HG03521 (cell line): ENCODE measurements at regions not wholly inside any gene's neighbourhood (a gene's known extent, or its start where the extent isn't known, plus 50 kb on each side); places are given as distances from the start of the nearest gene placed in this dataset.
"Not testable (repeated sequence)": the region's sequence is repeated elsewhere in the genome, so short reads cannot be mapped to it uniquely, and the experiment has no call there.

Source experiments
- ATAC-seq: cut with Tn5 transposase; IDR thresholded peaks from one replicate; pipeline ENCODE4 v1.9.1; 2021; ENCODE audit warnings: mild to moderate bottlenecking, moderate library complexity; ENCODE audit not compliant: unreplicated experiment

DNA sequence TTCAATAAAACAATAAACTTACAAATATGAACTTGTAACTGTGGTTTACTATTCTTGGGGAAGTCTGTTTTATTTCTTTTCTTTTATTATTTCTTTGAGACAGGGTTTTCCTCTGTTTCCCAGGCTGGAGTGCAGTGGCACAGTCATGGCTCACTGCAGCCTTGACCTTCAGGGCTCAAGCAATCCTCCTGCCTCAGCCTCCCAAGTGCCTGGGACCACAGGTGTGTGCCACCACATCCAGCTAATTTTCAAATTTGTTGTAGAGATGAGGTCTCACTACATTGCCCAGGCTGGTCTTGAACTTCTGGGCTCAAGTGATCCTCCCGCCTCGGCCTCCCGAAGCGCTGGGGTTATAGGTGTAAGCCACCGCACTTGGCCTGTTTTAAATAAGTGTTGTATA, 343.4 kb downstream of the SOX9 start:
- ATAC-seq, result not testable (repeated sequence)

DNA sequence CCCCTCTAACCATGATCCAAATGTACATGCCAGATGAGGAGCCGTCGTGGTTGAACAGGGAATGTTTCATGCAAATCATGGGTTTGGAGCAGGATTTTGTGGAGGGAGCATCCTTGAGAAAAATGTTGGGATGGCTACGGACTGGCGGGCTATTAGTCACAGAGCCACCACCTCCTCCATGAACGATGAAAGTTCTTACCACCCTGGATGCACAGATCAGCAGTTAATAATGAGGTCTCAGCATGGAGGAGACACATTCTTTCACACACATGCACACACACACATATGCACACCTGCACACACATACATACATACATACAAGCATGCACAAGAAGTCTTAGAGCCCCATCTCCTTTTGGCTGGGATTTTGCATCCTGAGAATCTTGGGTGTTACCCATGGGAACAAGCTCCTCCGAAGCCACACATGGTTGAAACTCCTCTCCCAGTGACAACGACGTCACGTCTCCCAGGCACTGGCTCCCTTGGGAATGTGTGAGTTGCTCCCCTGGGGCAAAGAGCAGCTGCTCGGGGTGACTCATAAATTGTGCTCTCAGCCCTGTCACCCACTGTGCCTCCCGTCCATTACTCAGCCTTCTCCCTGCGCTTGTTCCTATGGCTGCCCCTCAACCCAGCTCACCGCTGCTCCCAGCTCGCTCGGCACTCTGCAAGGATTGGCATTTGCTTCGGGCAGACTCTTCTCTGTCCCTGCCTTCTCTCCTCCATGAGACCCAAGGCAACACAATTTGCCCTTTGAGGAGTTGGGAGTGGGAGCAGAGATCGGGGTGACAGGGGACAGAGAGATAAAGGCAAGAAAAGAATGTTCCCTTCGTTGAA, 344.6 kb downstream of the SOX9 start:
- ATAC-seq, result no peak

DNA sequence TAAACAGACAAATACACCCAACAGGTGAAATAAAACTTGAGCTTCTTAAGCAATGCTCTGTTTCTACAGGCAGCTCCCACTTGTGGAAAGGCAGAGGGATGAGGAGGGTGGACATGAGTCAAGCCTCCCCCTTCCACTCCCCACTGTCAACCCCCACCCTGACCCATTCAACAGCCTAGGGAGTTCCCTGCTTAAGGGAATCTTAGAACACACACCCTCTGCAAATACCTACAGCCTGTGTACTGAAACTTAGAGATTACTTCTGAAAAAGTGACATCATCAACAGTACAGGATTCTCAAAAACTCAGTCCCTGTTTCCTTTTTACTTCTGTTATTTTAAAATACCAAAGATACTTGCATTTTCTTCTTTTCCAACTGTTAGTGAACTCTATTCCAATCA, 345.4 kb downstream of the SOX9 start:
- peak; percentile 65 for ATAC-seq

DNA sequence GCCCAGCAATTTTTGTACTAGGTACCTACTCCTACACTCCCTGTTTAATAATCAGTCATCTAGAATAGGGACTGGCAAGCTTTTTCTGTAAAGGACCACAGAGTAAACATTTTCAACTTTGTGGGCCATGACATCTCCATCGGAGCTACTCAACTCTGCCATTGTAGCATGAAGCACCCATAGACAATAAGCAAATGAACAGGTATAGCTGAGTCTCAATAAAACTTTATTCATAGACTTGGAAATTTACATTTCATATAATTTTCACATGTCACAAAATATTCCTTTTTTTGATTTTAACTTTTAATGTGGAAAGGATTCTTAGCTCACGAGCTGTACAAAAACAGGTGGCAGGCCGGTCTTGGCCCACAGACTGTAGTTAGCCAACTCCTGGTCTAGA, 345.8 kb downstream of the SOX9 start:
- peak; percentile 8 for ATAC-seq

DNA sequence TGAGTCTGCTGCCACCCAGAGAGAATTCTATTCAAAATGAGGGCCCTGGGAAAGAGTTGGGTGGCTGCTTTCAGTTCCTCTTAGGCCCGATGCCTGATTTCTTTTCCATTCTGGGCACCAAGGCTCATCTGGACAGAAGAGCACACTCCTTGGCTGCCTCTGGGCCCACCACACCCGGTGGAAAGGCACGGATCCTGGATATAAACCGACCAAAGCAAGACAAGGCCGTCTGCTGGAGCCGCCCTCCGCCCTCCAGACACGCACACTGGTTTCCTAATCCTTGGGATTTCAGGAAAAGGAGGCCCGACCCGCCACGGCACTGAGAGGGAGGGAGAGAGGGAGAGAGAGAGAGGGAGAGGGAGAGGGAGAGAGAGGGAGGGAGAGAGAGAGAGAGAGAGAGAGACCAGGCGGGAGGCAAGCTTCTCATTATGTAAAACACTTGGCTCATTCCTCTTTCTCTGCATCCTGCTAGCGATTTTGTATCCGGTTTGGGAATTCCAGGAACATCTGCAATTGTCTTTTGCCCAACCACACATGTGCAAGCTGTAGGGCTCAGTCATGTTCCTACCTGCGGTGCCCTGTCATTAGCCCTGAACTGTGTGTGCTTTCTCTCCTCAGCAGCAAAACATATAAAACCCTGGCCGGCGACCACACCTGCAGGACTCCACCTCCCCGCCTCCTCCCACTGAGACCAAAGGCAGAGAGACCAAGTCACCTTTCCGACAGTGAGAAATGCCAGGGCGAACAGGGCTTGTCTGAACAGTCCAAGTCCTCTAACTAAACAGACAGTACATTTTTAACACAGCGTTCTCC, 347.2 kb downstream of the SOX9 start:
- ATAC-seq, result no peak

DNA sequence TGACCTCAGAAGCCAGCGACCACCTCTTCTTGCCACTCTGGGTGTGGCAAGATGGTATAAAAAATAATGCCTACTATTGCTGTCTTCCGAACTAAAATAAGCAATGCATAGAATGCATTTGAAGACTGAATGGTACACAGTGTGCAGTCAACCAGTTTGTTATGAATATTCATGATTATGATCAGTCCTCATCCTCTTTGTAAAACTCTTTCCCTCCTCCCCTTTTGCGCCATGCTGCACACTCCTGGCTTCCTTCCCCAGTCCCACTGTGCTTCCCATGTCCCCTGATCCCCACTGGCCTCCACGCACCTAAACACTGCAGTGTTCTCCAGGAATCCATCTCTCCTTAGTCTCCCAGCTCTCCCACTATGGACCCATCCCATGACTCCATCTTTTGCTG, 348.0 kb downstream of the SOX9 start:
- no peak for ATAC-seq

DNA sequence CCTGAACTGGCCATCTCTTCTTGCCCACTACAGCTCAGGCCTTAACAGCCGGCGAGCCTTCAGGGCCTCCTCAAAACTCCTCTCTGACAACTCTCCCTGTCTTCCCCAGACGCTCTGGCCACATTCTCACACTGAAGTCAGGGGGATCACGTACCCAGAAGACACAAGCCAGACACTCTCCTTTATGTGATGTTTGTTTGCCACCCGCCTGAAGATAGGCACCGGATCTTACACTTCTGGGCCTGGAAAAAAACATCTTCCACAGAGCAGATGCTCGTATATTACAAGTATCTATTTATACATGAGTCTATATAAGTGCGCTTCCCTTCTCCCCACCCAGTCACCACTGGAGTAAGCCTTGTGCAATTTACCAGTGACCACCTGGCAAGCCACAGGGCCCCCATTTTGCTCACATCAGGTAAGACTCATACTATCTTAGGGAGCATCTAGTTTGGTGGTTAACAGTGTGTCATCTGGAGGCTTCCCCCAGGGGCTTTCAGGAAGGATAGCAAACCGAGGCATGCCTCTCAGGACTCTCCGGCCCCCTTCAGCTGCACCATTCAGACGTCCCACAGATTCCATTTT, 349.4 kb downstream of the SOX9 start:
- ATAC-seq, result no peak

DNA sequence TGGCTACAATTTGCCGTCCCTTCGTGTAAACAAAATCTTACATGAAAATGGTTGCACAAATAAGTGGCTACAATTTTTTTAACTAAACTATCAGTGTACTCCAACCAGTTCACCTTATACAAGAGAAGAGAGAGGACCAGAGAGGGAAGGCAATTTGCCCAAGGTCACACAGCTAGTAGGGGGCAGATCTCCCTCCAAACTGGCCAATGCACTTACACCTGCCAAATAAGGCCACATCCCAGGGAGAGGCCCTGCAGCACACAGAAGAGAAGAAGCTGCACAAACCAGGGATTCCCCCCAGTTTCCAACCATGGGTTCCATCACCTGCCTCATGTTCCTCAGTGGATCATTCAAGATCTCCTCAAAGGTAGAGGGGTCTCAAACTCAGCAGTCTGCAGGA, 349.9 kb downstream of the SOX9 start:
- no peak for ATAC-seq

DNA sequence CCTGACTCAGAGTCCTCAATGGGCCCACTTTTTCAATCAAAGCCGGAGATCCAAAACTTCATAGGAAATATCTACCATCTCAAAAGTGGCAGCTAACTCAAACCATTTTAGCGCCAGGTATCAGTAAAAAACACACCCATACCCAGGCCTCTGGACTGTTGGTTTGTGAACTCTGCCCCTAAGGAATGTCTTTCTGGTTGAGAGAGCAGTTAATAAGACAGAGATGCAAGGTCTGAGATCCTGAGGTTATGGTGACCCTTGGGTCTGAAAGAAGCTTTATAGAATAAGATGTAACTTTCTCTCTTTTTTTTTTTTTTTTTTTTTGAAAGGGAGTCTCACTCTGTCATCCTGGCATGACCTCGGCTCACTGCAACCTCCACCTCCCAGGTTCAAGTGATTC, 350.5 kb downstream of the SOX9 start:
- ATAC-seq, result no peak

DNA sequence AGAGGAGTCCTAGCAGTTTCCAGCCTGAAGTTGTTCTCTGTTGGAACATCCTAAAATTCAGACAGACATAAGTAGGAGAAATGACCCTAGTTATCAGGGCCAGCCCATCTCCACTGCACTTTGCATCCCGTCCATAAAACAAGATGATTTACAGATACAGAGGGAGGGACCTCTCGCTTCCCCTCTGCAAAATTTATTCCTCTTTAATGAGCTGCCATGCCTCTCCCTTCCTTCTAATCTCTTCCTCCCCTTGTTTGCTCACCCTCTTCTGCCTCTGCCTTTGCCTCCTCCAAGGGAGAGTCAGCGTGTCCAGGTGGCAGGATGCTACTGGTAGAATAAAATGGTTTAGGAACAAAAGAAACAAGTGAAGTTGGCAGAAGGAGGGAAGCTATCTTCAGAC, 351.3 kb downstream of the SOX9 start:
- ATAC-seq, result no peak

DNA sequence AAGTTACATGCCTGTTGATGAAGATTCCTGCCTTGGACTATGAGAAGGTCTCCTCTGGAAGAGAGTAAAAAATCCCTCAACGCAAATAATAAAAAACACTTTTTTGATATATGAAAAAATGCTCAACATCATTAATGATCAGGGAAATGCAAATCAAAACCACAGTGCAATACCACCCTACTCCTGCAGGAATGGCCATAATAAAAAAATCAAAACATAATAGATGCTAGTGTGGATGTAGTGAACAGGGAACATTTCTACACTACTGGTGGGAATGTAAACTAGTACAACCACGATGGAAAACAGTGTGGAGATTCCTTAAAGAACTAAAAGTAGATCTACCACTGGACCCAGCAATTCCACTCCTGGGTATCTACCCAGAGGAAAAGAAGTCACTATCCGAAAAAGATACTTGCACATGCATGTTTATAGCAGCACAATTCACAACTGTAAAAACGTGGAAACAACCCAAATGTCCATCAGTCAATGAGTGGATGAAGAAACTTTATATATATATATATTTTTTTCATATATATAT, 352.1 kb downstream of the SOX9 start:
- not testable (repeated sequence) for ATAC-seq

DNA sequence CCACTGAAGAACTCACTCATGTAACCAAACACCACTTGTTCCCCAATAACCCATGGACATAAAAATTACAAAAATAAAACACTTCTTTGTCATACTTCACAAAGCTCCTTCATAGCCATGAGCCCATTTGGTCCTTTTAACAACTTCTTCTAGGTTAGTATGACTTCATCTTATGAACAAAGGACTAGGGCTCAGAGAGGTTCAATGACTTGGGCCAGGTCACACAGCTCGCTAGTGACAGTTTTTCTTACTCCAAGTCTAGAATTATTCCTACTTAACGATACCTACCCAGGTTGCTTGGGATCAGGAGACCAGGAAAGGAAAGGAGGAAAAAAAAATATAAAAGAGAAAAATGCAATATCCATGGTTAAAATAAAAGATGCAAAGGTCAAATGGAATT, 353.4 kb downstream of the SOX9 start:
- ATAC-seq, result no peak

DNA sequence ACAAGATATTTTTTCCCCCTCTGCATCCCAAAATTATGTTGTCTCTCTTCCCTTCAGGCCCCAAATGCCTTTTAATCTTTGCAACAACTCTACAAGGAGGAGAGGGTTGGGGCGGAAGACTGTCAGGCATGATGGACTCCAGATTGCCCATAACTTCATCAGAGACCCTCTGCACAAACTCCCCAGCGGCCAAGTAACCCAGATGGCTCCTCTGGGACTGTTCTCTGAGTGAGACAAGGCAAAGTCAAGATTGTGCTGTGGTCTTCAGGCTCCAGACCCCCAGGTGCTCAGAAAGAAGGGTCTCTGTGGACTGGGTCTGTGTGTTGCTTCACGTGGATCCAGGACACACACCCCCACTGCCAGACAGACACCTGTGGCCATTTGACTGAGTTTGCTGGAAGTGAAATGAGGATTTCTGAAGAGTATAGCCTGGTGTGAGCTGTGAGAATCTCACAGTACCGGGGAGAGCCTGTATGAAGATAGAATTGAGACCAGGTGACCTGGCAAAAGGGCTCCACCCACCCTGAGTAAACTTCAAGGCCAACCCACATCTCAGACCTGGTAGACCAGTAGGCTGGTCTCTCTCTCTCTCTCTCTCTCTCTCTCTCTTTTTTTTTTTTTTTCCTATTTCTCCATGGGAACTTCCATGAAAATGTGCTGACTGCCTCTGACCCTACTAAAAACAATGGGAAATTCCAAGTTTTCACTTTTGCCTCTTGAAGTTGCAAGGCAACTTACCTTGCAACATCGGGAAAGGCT, 354.1 kb downstream of the SOX9 start:
- ATAC-seq, result no peak

DNA sequence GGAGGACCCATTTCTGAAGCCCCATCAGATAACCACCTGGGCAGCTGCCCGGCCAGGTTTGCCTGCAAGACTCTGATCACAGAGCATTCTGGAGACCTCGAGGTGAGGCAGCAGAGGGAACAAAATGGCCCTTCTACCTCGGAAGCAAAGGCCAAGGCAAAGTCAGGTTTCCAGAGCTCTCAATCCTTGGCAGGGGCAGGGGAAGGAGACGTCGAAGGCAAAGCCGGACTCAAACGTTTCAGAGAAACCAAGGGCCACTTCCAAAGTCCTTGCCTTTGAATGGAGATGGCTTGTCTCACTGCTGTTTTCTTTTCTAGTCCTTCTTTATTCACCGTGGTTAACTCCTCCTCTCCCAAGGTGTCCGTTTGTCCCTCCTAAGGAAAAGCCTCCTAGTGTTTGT, 355.3 kb downstream of the SOX9 start:
- ATAC-seq, result no peak

DNA sequence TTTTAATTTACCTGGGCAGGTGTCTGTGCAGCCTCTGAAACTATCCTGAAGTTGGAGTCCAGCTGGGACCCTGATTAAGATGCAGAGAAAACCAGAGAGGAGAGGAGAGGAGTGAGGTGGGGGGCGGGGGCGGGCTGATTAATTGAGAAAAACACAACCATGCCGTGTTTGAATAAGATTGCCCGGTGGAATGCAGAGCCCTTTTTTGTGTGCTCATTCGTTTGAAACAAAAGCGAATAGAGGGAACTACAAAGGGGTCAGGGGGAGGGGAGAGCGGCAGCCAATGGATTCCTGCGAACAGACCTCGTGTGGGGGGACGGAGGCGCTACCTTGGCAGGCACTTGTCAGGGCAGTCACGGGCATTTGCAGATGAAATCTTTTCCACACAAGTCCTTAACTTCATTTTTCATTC, 355.8 kb downstream of the SOX9 start:
- ATAC-seq, result no peak

DNA sequence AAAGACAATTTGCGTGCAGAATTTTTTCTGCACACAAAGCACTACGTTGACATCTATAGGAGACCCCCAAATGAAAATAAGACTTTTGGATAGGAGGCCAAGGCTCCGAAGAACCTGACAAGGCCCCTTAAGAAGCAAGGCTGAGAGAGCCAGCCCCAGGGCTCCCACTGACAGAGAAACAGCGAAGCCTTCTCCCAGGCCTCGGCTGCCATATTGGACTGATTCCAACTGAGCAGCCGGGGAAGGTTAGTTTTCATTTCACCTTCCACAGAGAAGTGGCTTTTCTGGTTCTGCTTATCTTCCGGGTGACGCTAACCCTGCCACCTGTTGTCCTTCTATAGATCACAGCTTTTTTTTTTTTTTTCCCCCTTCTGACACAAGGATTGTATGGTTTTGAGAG, 356.7 kb downstream of the SOX9 start:
- no peak for ATAC-seq

DNA sequence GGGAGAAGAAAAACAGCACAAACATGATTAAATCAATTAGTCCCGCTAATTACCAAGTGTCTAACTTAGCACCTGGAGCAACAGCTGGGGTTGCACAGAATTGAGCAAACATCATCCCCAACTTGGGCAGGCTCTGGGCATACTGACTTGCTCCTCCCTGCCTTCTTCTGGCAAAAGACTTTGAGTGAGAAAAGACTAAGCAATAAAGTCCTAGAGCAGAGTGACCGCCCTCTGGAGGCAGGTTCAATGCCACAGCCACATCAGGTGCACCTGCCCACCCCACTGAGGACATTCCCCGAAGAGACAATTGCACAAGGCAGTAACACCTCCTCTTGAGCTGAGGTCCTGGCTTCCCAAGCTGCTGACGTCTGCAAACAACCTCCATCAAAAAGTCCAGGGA, 358.3 kb downstream of the SOX9 start:
- ATAC-seq, result no peak

DNA sequence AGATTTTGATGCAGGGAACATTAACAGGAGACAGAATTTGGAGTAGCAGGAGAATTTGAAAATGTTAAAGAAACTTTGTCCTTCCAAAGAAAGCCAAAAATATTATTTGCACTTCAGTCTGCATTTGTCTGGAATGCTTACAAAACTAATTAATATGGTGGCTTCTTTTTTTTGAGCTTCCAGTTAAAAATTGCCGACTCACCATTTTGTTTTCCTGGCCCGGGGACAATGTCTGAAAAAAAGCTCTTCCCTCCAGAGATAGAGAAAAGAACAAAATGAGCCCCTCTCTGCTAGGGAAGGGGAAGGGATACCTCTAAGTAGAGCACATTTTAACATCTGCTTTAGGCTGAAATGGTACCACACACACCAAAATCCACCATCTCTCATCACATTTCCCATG, 360.8 kb downstream of the SOX9 start:
- no peak for ATAC-seq

DNA sequence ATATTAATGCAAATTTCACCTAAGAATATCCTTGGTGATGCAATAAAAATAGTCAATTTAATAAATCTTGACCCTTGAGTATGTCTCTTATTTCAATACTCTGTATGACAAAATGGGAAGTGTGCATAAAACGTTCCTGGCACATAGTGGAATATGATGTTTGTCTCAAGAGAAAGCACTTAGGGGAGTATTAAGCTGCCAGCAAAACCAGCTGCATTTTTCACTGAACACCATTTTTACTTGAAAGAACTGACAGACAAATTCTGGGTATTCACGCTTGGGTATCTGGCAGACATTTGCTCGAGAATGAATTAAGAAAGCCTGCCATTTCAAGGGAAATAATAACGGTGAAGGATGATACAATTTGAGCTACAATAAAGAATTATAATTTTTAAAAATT, 364.8 kb downstream of the SOX9 start:
- no peak for ATAC-seq

DNA sequence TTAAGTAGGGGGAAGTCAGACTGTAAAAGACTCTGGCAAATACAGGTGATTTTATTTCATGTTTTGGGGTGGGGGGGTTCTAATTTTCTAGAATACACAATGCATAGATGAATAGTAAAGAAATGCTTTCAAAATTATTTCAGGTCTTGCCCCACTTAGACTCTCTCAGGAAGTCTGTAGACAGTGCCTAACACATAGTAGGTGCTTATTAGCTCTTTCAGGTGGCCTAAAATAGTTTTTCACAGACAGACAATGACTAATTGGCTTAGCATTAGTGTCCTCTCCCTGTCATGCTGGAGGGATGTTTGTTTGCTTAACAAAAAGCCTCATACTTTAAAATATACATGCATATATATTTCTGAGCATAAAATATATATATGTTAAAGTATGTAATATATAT, 366.0 kb downstream of the SOX9 start:
- ATAC-seq, result no peak
